ENCODE measurements at regions not wholly inside any gene's neighbourhood (a gene's known extent, or its start where the extent isn't known, plus 50 kb on each side); places are given as distances from the start of the nearest gene placed in this dataset.
A peak's percentile ranks its signal among the peaks of the same experiment; 100 is the strongest.

DNA sequence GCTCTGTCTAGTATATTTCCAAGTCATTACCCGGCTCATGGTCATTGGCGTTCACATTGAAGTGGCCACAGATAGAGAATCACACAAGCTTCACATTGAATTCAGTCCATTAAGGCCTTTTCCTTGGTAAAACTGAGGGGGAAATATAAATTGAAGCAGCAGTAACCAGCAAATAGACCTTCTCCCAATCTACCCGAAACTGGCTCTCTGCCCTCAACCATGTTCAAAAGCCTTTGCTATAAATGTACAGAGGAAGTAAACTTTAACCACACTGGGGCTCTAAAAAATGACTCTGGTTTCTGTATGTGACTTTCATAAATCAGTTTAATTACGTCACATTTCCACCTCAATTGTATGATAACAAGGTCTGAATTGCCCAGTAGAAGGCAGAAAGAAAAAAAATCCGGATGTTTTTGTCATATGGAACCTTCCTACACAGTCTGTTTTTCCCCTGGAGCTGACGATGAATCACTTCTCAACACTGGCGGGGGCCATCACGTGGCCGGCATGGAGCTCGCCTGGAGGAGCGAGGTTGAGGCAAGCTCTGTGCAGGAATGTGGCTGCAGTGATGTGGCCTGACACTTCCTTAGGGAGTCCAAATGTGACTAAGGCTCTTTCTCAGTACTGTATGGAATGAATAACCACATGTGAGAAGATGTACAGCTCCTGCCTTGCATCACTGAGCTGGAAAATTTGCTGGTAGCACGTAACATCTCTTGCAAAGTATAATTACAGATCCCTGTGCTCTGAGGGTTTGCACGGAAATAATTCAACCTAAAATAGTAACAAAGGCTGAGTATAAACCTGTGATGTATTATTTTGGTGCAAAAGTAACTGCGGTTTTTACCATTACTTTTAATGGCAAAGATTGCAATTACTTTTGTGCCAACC is 58.6 kb upstream of the SNX9 start (continued):
- TF ChIP-seq, protein P1, sequence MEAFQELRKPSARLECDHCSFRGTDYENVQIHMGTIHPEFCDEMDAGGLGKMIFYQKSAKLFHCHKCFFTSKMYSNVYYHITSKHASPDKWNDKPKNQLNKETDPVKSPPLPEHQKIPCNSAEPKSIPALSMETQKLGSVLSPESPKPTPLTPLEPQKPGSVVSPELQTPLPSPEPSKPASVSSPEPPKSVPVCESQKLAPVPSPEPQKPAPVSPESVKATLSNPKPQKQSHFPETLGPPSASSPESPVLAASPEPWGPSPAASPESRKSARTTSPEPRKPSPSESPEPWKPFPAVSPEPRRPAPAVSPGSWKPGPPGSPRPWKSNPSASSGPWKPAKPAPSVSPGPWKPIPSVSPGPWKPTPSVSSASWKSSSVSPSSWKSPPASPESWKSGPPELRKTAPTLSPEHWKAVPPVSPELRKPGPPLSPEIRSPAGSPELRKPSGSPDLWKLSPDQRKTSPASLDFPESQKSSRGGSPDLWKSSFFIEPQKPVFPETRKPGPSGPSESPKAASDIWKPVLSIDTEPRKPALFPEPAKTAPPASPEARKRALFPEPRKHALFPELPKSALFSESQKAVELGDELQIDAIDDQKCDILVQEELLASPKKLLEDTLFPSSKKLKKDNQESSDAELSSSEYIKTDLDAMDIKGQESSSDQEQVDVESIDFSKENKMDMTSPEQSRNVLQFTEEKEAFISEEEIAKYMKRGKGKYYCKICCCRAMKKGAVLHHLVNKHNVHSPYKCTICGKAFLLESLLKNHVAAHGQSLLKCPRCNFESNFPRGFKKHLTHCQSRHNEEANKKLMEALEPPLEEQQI (IDR thresholded peaks at IDR 0.05), result 0 out of 2 replicates have a peak, but pooled peaks have one; percentile 13
- TF ChIP-seq DIDO1 (tag; IDR thresholded peaks at IDR 0.05; ENCODE audit: low read depth) (no peak), MEF2D (tag; conservative IDR thresholded peaks at IDR 0.05; ENCODE audit: low read depth) (peak; percentile 79), ZC3H8 (IDR thresholded peaks at IDR 0.05) (no peak), NCOA4 (IDR thresholded peaks at IDR 0.05; ENCODE audit: partially characterized antibody) (no peak), MYC (IDR thresholded peaks at IDR 0.05; ENCODE audit: low read depth, low read length) (peak; percentile 88), MYC (CRISPR knock-in tag; IDR thresholded peaks at IDR 0.05; ENCODE audit: borderline replicate concordance, low read depth) (no peak), FOXA3 (CRISPR knock-in tag; conservative IDR thresholded peaks at IDR 0.05 in 1 of 2, IDR thresholded peaks at IDR 0.05 in 1 of 2) (no peak), TRIM28 (IDR thresholded peaks at IDR 0.05) (no peak), ZNF133 (CRISPR knock-in tag; IDR thresholded peaks at IDR 0.05) (no peak), SAFB (IDR thresholded peaks at IDR 0.05; ENCODE audit: borderline replicate concordance, low read depth, low read length) (no peak), GATAD2B (IDR thresholded peaks at IDR 0.05; ENCODE audit: borderline replicate concordance) (no peak), KDM5B (IDR thresholded peaks at IDR 0.05; ENCODE audit: insufficient replicate concordance, low read depth, low read length) (no peak), ZNF696 (CRISPR knock-in tag; conservative IDR thresholded peaks at IDR 0.05) (no peak)
- TF ChIP-seq, protein P2, sequence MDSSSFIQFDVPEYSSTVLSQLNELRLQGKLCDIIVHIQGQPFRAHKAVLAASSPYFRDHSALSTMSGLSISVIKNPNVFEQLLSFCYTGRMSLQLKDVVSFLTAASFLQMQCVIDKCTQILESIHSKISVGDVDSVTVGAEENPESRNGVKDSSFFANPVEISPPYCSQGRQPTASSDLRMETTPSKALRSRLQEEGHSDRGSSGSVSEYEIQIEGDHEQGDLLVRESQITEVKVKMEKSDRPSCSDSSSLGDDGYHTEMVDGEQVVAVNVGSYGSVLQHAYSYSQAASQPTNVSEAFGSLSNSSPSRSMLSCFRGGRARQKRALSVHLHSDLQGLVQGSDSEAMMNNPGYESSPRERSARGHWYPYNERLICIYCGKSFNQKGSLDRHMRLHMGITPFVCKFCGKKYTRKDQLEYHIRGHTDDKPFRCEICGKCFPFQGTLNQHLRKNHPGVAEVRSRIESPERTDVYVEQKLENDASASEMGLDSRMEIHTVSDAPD (CRISPR knock-in tag; IDR thresholded peaks at IDR 0.05), result no peak
- TF ChIP-seq, protein P3, sequence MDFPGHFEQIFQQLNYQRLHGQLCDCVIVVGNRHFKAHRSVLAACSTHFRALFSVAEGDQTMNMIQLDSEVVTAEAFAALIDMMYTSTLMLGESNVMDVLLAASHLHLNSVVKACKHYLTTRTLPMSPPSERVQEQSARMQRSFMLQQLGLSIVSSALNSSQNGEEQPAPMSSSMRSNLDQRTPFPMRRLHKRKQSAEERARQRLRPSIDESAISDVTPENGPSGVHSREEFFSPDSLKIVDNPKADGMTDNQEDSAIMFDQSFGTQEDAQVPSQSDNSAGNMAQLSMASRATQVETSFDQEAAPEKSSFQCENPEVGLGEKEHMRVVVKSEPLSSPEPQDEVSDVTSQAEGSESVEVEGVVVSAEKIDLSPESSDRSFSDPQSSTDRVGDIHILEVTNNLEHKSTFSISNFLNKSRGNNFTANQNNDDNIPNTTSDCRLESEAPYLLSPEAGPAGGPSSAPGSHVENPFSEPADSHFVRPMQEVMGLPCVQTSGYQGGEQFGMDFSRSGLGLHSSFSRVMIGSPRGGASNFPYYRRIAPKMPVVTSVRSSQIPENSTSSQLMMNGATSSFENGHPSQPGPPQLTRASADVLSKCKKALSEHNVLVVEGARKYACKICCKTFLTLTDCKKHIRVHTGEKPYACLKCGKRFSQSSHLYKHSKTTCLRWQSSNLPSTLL (IDR thresholded peaks at IDR 0.05), result no peak
- TF ChIP-seq, protein P4, sequence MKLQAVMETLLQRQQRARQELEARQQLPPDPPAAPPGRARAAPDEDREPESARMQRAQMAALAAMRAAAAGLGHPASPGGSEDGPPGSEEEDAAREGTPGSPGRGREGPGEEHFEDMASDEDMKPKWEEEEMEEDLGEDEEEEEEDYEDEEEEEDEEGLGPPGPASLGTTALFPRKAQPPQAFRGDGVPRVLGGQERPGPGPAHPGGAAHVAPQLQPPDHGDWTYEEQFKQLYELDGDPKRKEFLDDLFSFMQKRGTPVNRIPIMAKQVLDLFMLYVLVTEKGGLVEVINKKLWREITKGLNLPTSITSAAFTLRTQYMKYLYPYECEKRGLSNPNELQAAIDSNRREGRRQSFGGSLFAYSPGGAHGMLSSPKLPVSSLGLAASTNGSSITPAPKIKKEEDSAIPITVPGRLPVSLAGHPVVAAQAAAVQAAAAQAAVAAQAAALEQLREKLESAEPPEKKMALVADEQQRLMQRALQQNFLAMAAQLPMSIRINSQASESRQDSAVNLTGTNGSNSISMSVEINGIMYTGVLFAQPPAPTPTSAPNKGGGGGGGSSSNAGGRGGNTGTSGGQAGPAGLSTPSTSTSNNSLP (IDR thresholded peaks at IDR 0.05; ENCODE audit: borderline replicate concordance, low read depth, low read length), result peak; percentile 44; the same call in 1 of the 2 replicates

Measured in K562 (cell line).